Duodenal mucosa (tissue), 2 donors: ENCODE measurements at regions not wholly inside any gene's neighbourhood (a gene's known extent, or its start where the extent isn't known, plus 50 kb on each side); places are given as distances from the start of the nearest gene placed in this dataset.

Experiments
- H3K27ac ChIP-seq: one replicate; pipeline ENCODE4 v1.7.0; 2013; ENCODE audit warnings: low read depth, low read length
- H3K27me3 ChIP-seq, 2 donors: one replicate each; pipeline ENCODE4 v1.7.0; 2013; ENCODE audit warnings: low read length in 2 of 2, control low read depth in 1 of 2; ENCODE audit not compliant: insufficient read depth in 2 of 2, control insufficient read depth in 1 of 2
- H3K36me3 ChIP-seq, 2 donors: one replicate each; pipeline ENCODE4 v1.7.0; 2013; ENCODE audit warnings: low read length in 2 of 2, control low read depth in 1 of 2; ENCODE audit not compliant: insufficient read depth in 2 of 2, control insufficient read depth in 1 of 2
- H3K4me1 ChIP-seq, 2 donors: one replicate each; pipeline ENCODE4 v1.7.0; 2013; ENCODE audit warnings: low read length in 2 of 2, control low read depth in 1 of 2; ENCODE audit not compliant: insufficient read depth in 2 of 2, control insufficient read depth in 1 of 2
- H3K4me3 ChIP-seq, 2 donors: one replicate each; pipeline ENCODE4 v1.7.0; 2013; ENCODE audit warnings: low read length in 2 of 2, low read depth in 1 of 2
- H3K9ac ChIP-seq, 2 donors: one replicate each; pipeline ENCODE4 v1.7.0; 2013; ENCODE audit warnings: low read length in 2 of 2, low read depth in 1 of 2
- H3K9me3 ChIP-seq, 2 donors: one replicate each; pipeline ENCODE4 v1.7.0; 2013; ENCODE audit warnings: low read length in 2 of 2, control low read depth in 1 of 2; ENCODE audit not compliant: control insufficient read depth in 1 of 2

- Histone ChIP-seq H3K9ac (no peak overlapping the region), H3K27ac (peak overlapping the region; percentile 36), H3K9me3 (no peaks in the 10 kb centered on the region), H3K36me3 (no peaks in the 10 kb centered on the region), H3K4me1 (peaks cover 17 to 29% of the 10 kb centered on the region in 2 donors), H3K27me3 (no peaks in the 10 kb centered on the region), H3K4me3 (no peak overlapping the region)
Measured at GRCh38 chr4:128386761-128387599, 99.4 kb upstream of the PGRMC2 start.

DNA sequence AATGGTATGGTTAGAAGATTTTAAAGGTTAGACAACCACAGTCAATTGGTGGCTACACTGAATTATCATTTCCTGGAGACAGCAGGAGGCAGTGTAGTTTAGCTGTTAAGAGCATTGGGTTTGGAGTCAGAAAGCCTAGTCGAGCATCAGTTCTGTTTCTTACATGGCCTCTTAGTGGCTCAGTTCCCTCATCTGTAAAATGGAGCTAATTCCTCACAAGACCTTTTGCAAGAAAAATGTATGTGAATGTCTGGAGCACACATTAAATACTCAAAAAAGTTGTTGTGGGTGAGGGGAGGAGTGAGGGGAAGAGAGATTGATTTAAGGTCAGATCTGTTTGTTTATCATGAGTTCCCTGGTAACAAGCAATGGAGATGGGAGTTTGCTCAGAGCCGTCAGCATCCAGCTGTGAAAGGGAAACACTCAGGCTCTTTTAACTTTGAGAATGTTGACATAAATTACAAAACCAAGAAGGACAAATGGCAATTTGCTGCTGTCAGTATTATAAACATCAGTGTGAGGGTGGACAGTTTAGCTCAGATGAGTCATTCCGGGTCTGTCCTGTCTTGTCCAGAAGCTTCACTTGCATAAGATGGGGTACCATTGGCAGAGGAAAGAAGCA, 98.2 kb upstream of the PGRMC2 start:
- no peaks in the 10 kb centered on the region for H3K36me3 ChIP-seq
- no peak overlapping the region for H3K4me3 ChIP-seq
- H3K27ac ChIP-seq: no peak overlapping the region
- H3K9ac ChIP-seq: no peak overlapping the region
- H3K4me1 ChIP-seq: peaks cover 17 to 29% of the 10 kb centered on the region in 2 donors
- no peaks in the 10 kb centered on the region for H3K27me3 ChIP-seq
- H3K9me3 ChIP-seq: no peaks in the 10 kb centered on the region

DNA sequence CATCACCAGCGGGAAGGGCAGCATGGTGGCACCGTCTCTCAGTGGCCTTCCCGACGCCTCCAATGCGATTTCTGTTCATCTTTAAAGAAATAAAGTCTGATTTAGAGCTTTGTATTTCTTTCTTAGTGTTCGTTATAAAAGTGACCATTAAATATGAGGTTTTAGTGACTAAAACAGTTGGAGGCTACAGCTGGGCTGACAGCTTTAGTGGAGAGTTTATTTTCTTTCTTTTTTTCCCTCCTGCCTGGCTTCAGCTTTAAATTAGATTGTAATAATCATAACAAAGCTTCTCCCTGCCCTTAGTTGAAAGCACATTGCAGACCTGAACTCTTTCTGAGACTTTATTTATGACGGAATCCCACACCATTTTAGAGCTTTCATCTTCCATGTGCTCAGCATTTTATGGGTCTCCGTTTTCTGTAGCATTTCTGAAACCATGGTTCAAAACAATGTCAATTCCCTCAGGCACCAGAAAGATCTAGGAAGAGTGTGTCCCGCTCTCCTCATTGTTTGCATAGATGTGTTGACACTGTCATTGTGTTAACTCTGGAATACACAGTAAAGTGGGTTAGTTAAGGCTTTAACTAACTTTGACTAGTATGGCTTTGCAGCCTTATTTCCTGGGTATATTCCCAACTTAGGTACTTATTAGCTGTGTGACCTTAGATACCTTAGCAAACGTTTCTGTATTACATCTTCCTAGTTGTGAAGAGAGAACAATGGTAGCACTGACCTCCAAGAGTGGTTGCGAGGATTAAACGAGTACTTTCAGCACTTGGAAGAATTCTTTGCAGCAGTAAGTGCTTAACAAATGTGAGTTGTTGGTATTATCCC, 97.4 kb upstream of the PGRMC2 start:
- Histone ChIP-seq H3K9ac (no peak overlapping the region), H3K9me3 (no peaks in the 10 kb centered on the region), H3K27me3 (no peaks in the 10 kb centered on the region), H3K4me1 (peaks cover 17 to 34% of the 10 kb centered on the region in 2 donors), H3K4me3 (no peak overlapping the region), H3K36me3 (no peaks in the 10 kb centered on the region), H3K27ac (no peak overlapping the region)

DNA sequence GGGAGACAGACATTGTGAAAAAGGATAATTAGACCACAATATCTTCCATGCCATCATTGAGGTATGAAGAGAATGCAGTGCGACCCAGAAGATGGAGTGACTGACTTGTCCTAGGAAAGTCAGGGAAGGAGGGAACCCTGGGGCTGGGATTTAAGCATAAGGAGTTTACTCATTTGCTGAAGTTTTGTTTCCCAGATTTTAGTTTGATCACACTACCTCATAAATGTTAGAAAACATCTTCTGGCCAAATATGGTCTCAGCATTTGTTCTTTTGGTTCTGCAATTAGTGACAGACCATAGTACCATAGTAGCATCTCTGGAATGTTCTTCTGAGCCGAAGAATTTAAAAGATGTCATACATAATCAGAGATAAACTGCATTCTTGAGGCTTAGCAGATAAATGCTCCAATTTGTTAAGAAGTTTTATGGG, 96.5 kb upstream of the PGRMC2 start:
- H3K36me3 ChIP-seq: no peaks in the 10 kb centered on the region

GRCh38 chr4:128381748-128382559, 94.3 kb upstream of the PGRMC2 start:
- no peak overlapping the region for H3K4me3 ChIP-seq
- H3K9ac ChIP-seq: no peak overlapping the region
- H3K36me3 ChIP-seq: no peaks in the 10 kb centered on the region
- H3K4me1 ChIP-seq: peaks cover 11 to 24% of the 10 kb centered on the region in 2 donors
- H3K27ac ChIP-seq: no peak overlapping the region
- peaks cover 2 to 8% of the 10 kb centered on the region in 2 donors for H3K9me3 ChIP-seq
- no peaks in the 10 kb centered on the region for H3K27me3 ChIP-seq

More for the DNA sequence above, 96.5 kb upstream of the PGRMC2 start:
- no peak overlapping the region for H3K4me3 ChIP-seq
- H3K9ac ChIP-seq: no peak overlapping the region
- no peak overlapping the region for H3K27ac ChIP-seq
- no peaks in the 10 kb centered on the region for H3K9me3 ChIP-seq
- peaks cover 17 to 35% of the 10 kb centered on the region in 2 donors for H3K4me1 ChIP-seq
- H3K27me3 ChIP-seq: no peaks in the 10 kb centered on the region

- peaks cover 5 to 17% of the 10 kb centered on the region in 2 donors for H3K9me3 ChIP-seq
- no peaks in the 10 kb centered on the region for H3K36me3 ChIP-seq
- no peak overlapping the region for H3K27ac ChIP-seq
- H3K9ac ChIP-seq: no peak overlapping the region
- H3K27me3 ChIP-seq: no peaks in the 10 kb centered on the region
- no peak overlapping the region for H3K4me3 ChIP-seq
- H3K4me1 ChIP-seq: peaks cover 2 to 9% of the 10 kb centered on the region in 2 donors
Measured at GRCh38 chr4:128380306-128380705, 92.7 kb upstream of the PGRMC2 start.

DNA sequence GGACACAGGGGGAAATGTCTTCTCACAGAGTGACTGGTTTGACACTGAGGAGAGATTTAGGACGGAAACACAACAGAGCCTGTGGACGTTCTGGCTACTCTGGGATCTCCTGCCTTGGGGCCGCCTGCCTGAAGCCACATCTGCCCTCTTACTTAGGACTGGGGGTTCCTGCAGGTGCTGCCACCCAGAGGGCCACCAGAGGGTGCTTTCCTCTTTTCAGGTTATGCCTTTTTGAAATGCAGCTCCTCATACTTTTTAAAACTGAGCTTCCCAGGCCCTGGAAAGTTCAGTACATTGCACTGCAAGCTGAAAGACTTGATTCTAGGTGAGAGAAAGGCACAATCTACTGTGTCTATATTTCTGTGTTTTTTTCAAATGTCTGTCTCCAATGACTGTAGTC, 92.2 kb upstream of the PGRMC2 start:
- H3K4me3 ChIP-seq: no peak overlapping the region
- H3K36me3 ChIP-seq: no peaks in the 10 kb centered on the region
- peaks cover 0 to 6% of the 10 kb centered on the region in 2 donors for H3K4me1 ChIP-seq
- peaks cover 5 to 17% of the 10 kb centered on the region in 2 donors for H3K9me3 ChIP-seq
- H3K27me3 ChIP-seq: no peaks in the 10 kb centered on the region
- no peak overlapping the region for H3K27ac ChIP-seq
- no peak overlapping the region for H3K9ac ChIP-seq

DNA sequence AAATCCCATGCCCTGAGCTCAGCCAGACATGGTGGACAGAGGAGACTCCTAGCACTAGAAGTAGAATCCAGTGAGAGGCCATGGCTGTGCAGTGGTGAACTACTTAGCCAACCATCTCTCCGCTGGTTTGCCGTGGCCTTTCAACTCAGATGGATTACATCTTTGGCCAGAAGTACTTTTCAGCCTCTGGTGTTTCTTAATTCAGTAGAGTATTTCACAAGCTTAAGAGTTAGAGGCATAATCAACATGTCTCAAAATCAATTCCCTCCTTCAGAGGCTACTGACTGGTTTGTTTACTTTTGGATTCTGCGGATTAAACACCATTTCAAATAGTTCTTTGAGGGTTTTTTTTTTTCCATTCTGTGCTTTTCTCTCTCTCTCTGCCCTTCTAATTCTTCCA, 91.1 kb upstream of the PGRMC2 start:
- Histone ChIP-seq H3K9ac (no peak overlapping the region), H3K36me3 (no peaks in the 10 kb centered on the region), H3K4me1 (peaks cover 0 to 6% of the 10 kb centered on the region in 2 donors), H3K4me3 (no peak overlapping the region), H3K9me3 (peaks cover 5 to 17% of the 10 kb centered on the region in 2 donors), H3K27me3 (no peaks in the 10 kb centered on the region), H3K27ac (no peak overlapping the region)

- H3K27ac ChIP-seq: no peak overlapping the region
- H3K4me3 ChIP-seq: no peak overlapping the region
- H3K27me3 ChIP-seq: no peaks in the 10 kb centered on the region
- peaks cover 5 to 17% of the 10 kb centered on the region in 2 donors for H3K9me3 ChIP-seq
- H3K36me3 ChIP-seq: no peaks in the 10 kb centered on the region
- peaks cover 0 to 6% of the 10 kb centered on the region in 2 donors for H3K4me1 ChIP-seq
- H3K9ac ChIP-seq: no peak overlapping the region
Measured at GRCh38 chr4:128376958-128377357, 89.3 kb upstream of the PGRMC2 start.
